Astrocyte (in vitro differentiated cells and primary cell): ENCODE measurements at regions not wholly inside any gene's neighbourhood (a gene's known extent, or its start where the extent isn't known, plus 50 kb on each side); places are given as distances from the start of the nearest gene placed in this dataset.

ENCODE experiments used
- DNase-seq: peaks from one replicate; pipeline ENCODE4 v3.0.0-alpha.2; 2010; ENCODE audit warnings: low read depth
- FAIRE-seq: peaks from 2 replicates; lab custom pipeline; 2011; peaks lifted over from hg19 to GRCh38; lab: Jason Lieb, UNC
- H2AFZ ChIP-seq: 2 replicates; pipeline ENCODE4 v1.6.0; 2012; ENCODE audit warnings: low read depth, low read length, inconsistent platforms
- H3K27ac ChIP-seq: 2 replicates; pipeline ENCODE4 v1.5.1; 2011; ENCODE audit warnings: low read depth, low read length, inconsistent platforms
- H3K27me3 ChIP-seq: 2 replicates; pipeline ENCODE4 v1.6.0; 2011; ENCODE audit warnings: low read length, inconsistent platforms; ENCODE audit not compliant: insufficient read depth
- H3K36me3 ChIP-seq: 2 replicates; pipeline ENCODE4 v1.5.1; 2011; ENCODE audit warnings: low read length, inconsistent platforms; ENCODE audit not compliant: insufficient read depth
- H3K4me1 ChIP-seq: 2 replicates; pipeline ENCODE4 v1.5.1; 2011; ENCODE audit warnings: low read length, inconsistent platforms; ENCODE audit not compliant: insufficient read depth
- H3K4me2 ChIP-seq: 2 replicates; pipeline ENCODE4 v1.6.0; 2012; ENCODE audit warnings: low read length, inconsistent platforms
- H3K4me3 ChIP-seq: 2 replicates; pipeline ENCODE4 v1.5.1; 2011; ENCODE audit warnings: low read depth, mild to moderate bottlenecking, low read length, inconsistent platforms; ENCODE audit not compliant: insufficient read depth
- H3K79me2 ChIP-seq: 2 replicates; pipeline ENCODE4 v1.6.0; 2012; ENCODE audit warnings: mild to moderate bottlenecking, low read length, inconsistent platforms; ENCODE audit not compliant: insufficient read depth
- H3K9ac ChIP-seq: 2 replicates; pipeline ENCODE4 v1.6.0; 2012; ENCODE audit warnings: mild to moderate bottlenecking, low read length, inconsistent platforms
- H3K9me3 ChIP-seq: 2 replicates; pipeline ENCODE4 v1.5.1; 2012; ENCODE audit warnings: low read depth, mild to moderate bottlenecking, low read length, inconsistent platforms; ENCODE audit not compliant: insufficient read depth
- H4K20me1 ChIP-seq: 2 replicates; pipeline ENCODE4 v1.6.0; 2012; ENCODE audit warnings: low read length, inconsistent platforms; ENCODE audit not compliant: insufficient read depth
- H3K27ac Mint-ChIP-seq: one replicate; pipeline ENCODE4 v1.8.0; 2021; ENCODE audit warnings: mild to moderate bottlenecking, mixed read lengths; ENCODE audit not compliant: unreplicated experiment
- H3K27me3 Mint-ChIP-seq: one replicate; pipeline ENCODE4 v1.8.0; 2021; ENCODE audit warnings: low read depth, mixed read lengths; ENCODE audit not compliant: unreplicated experiment
- H3K36me3 Mint-ChIP-seq: one replicate; pipeline ENCODE4 v1.8.0; 2021; ENCODE audit warnings: low read depth, mixed read lengths; ENCODE audit not compliant: unreplicated experiment
- H3K4me1 Mint-ChIP-seq: one replicate; pipeline ENCODE4 v1.8.0; 2021; ENCODE audit warnings: low read depth, mixed read lengths; ENCODE audit not compliant: unreplicated experiment
- H3K4me3 Mint-ChIP-seq: one replicate; pipeline ENCODE4 v1.8.0; 2021; ENCODE audit warnings: mild to moderate bottlenecking, moderate library complexity, mixed read lengths; ENCODE audit not compliant: unreplicated experiment
- H3K9me3 Mint-ChIP-seq: one replicate; pipeline ENCODE4 v1.8.0; 2021; ENCODE audit warnings: mild to moderate bottlenecking, mixed read lengths; ENCODE audit not compliant: unreplicated experiment
- CTCF ChIP-seq: IDR thresholded peaks from 2 replicates; pipeline ENCODE4 v1.5.1; 2011; ENCODE audit warnings: low read depth, mild to moderate bottlenecking, inconsistent platforms, low read length, moderate library complexity; ENCODE audit not compliant: insufficient read depth
- EZH2 ChIP-seq: IDR thresholded peaks from 2 replicates; pipeline ENCODE4 v1.6.1; 2012; ENCODE audit warnings: mild to moderate bottlenecking, low read length, inconsistent platforms; ENCODE audit not compliant: insufficient read depth

DNA sequence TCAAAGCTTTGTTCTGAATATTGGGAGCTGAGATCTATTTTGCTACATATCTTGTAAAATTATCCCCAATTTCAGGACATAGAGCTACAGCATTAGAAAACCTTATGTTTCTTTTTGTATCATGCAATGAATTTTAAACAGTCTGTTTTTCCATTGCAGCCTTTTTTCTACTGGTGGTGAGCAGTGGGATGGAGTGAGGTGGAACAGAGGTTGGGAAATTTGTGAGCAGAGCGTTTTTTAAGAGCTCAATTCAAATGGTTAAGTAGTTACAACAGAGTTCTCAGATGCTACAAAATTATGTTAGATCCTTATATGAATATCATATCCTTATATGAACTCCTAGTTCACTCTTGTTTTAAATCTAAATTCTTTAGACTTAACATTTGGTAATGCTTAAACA is 139.0 kb upstream of the PLEKHG7 start:
- no peaks in the 10 kb centered on the region for H3K36me3 Mint-ChIP-seq
- no peaks in the 10 kb centered on the region for H3K27me3 ChIP-seq

GRCh38 chr12:92562063-92562734 is 140.6 kb upstream of the PLEKHG7 start:
- no peak overlapping the region for H2AFZ ChIP-seq
- H3K79me2 ChIP-seq: no peaks in the 10 kb centered on the region
- H3K27me3 ChIP-seq: no peaks in the 10 kb centered on the region
- H3K27me3 Mint-ChIP-seq: no peaks in the 10 kb centered on the region
- H3K4me3 ChIP-seq: no peak overlapping the region
- H3K36me3 ChIP-seq: no peaks in the 10 kb centered on the region
- peaks cover 2% of the 10 kb centered on the region for H3K4me1 Mint-ChIP-seq
- no peak overlapping the region for H3K27ac ChIP-seq
- no peak overlapping the region for H3K4me2 ChIP-seq
- TF ChIP-seq CTCF: no peak
- TF ChIP-seq EZH2: no peak
- no peak overlapping the region for H3K9ac ChIP-seq
- no peak overlapping the region for H3K27ac Mint-ChIP-seq
- H3K36me3 Mint-ChIP-seq: no peaks in the 10 kb centered on the region
- H3K9me3 ChIP-seq: no peaks in the 10 kb centered on the region
- peaks cover 7% of the 10 kb centered on the region for H3K4me1 ChIP-seq
- no peaks in the 10 kb centered on the region for H4K20me1 ChIP-seq
- no peak for DNase-seq
- no peak overlapping the region for H3K4me3 Mint-ChIP-seq
- peaks cover 2% of the 10 kb centered on the region for H3K9me3 Mint-ChIP-seq
- FAIRE-seq: no peak

More for the DNA sequence above, 139.0 kb upstream of the PLEKHG7 start:
- Histone ChIP-seq H3K27ac (no peak overlapping the region), H3K4me2 (no peak overlapping the region), H4K20me1 (no peaks in the 10 kb centered on the region), H3K9ac (no peak overlapping the region), H3K79me2 (no peaks in the 10 kb centered on the region), H3K4me3 (no peak overlapping the region), H3K36me3 (no peaks in the 10 kb centered on the region), H3K4me1 (peaks cover 3% of the 10 kb centered on the region), H2AFZ (no peak overlapping the region), H3K9me3 (no peaks in the 10 kb centered on the region)
- Mint-ChIP-seq H3K9me3 (peaks cover 2% of the 10 kb centered on the region), H3K27ac (no peak overlapping the region), H3K4me3 (no peak overlapping the region), H3K4me1 (peaks cover under 1% of the 10 kb centered on the region), H3K27me3 (no peaks in the 10 kb centered on the region)
- DNase-seq (no peak), FAIRE-seq (no peak)
- TF ChIP-seq EZH2 (no peak), CTCF (no peak)

- no peaks in the 10 kb centered on the region for H3K9me3 ChIP-seq
- peak overlapping the region; percentile 29 for H3K27ac Mint-ChIP-seq
- peaks cover 2% of the 10 kb centered on the region for H3K9me3 Mint-ChIP-seq
- no peak overlapping the region for H3K4me3 Mint-ChIP-seq
- no peaks in the 10 kb centered on the region for H3K27me3 Mint-ChIP-seq
- H3K9ac ChIP-seq: no peak overlapping the region
- DNase-seq (peak; percentile 92), FAIRE-seq (no peak)
- peak overlapping the region; percentile 38 for H3K4me2 ChIP-seq
- H3K36me3 Mint-ChIP-seq: no peaks in the 10 kb centered on the region
- H4K20me1 ChIP-seq: no peaks in the 10 kb centered on the region
- H3K79me2 ChIP-seq: no peaks in the 10 kb centered on the region
- no peak overlapping the region for H3K27ac ChIP-seq
- no peaks in the 10 kb centered on the region for H3K27me3 ChIP-seq
- TF ChIP-seq EZH2 (no peak), CTCF (no peak)
- no peak overlapping the region for H2AFZ ChIP-seq
- H3K4me1 Mint-ChIP-seq: peaks cover 2% of the 10 kb centered on the region
- H3K4me1 ChIP-seq: peaks cover 7% of the 10 kb centered on the region
- H3K36me3 ChIP-seq: no peaks in the 10 kb centered on the region
- H3K4me3 ChIP-seq: no peak overlapping the region
Observed at GRCh38 chr12:92561543-92561899, 141.3 kb upstream of the PLEKHG7 start.
